Pancreas (tissue), 10 donors: ENCODE measurements at regions not wholly inside any gene's neighbourhood (a gene's known extent, or its start where the extent isn't known, plus 50 kb on each side); places are given as distances from the start of the nearest gene placed in this dataset.

ENCODE experiments used
- ATAC-seq, 4 donors: fragments of 200-7000 bp; cut with Tn5 transposase; one replicate each; pipeline versions ENCODE4 v1.8.0 to v1.9.1; 2020; ENCODE audit warnings: mild to moderate bottlenecking in 4 of 4, moderate library complexity in 4 of 4
- DNase-seq, 6 donors: peaks; one replicate each; pipeline ENCODE4 v3.0.0-alpha.2; 2020
- FAIRE-seq: peaks from 2 replicates; lab custom pipeline; 2012; peaks lifted over from hg19 to GRCh38; lab: Jason Lieb, UNC
- H3K27ac ChIP-seq, 4 donors: fragments of 200-600 bp; sonication (generic); 1 replicate in 3 of 4; 2 replicates in 1 of 4; pipeline versions ENCODE4 v1.5.0 to v1.8.0; 2020
- H3K27me3 ChIP-seq, 4 donors: fragments of 200-600 bp; one replicate each; pipeline ENCODE4 v1.8.0; 2021
- H3K36me3 ChIP-seq, 3 donors: fragments of 200-600 bp; sonication (generic) in 1 of 3; one replicate each; pipeline versions ENCODE4 v1.5.0 to v1.8.0; 2020 to 2021
- H3K4me1 ChIP-seq, 3 donors: fragments of 200-600 bp; one replicate each; pipeline ENCODE4 v1.8.0; 2021
- H3K4me3 ChIP-seq, 4 donors: fragments of 200-600 bp; sonication (generic) in 2 of 4; one replicate each; pipeline versions ENCODE4 v1.5.0 to v1.8.0; 2020 to 2021
- H3K9me3 ChIP-seq, 4 donors: fragments of 200-600 bp; one replicate each; pipeline ENCODE4 v1.8.0; 2021
- CTCF ChIP-seq, 4 donors: fragments of 200-600 bp; sonication (generic) in 3 of 4; IDR thresholded peaks; one replicate each; pipeline versions ENCODE4 v1.5.0 to v1.8.0; 2021; ENCODE audit warnings: antibody characterized with exemption in 4 of 4
- WGBS, 2 donors: extraction: QIAGEN DNeasy Blood & Tissue Kit; methylation state at CpG; one replicate each; pipeline ENCODE4 v1.1.7; 2013; 5-methylcytosine and 5-hydroxymethylcytosine counted together
- intact Hi-C, 3 donors: fragments of 100-400 bp; cut with DNase I; formaldehyde crosslinking; loops; one replicate each; pipeline versions ENCODE4 v1.11.1 to v1.14.2; 2022
- donor health status: healthy with polysubstance abuse.
- donor health status: DM: no; HTN: no; CAD: no; lungs with moderate emphysema.
- donor health status: DM: no; HTN: no; CAD: no.
- donor health status: control.
- donor health status: control.
- donor health status: Bipolar disorder and iron deficiency.
- donor health status: DM: yes; HTN: yes; CAD: no.
- donor health status: DM: no; HTN: no; CAD: no.
- donor health status: DM: no; HTN: no; CAD: no.
- donor health status: DM: yes; HTN: yes; CAD: no.

- FAIRE-seq (no peak), ATAC-seq (no peak), DNase-seq (no peak)
- Histone ChIP-seq H3K4me3 (no peak overlapping the region), H3K27ac (no peak overlapping the region), H3K36me3 (no peaks in the 10 kb centered on the region), H3K9me3 (no peaks in the 10 kb centered on the region), H3K4me1 (no peaks in the 10 kb centered on the region), H3K27me3 (no peaks in the 10 kb centered on the region)
- intact Hi-C loops, result no loop called here
- TF ChIP-seq CTCF (IDR thresholded peaks at IDR 0.05), result no peak
- 61 to 66% methylated on average over 6 of the region's 6 CpGs for WGBS, 2 donors
Observed at GRCh38 chr17:33684735-33685134, 391.6 kb upstream of the ASIC2 start.

- Histone ChIP-seq H3K36me3 (no peaks in the 10 kb centered on the region), H3K4me1 (no peaks in the 10 kb centered on the region), H3K27me3 (no peaks in the 10 kb centered on the region), H3K9me3 (no peaks in the 10 kb centered on the region), H3K4me3 (no peak overlapping the region), H3K27ac (no peak overlapping the region)
- 71 to 77% methylated on average over 4 of the region's 4 CpGs for WGBS, 2 donors
- no peak for TF ChIP-seq CTCF (IDR thresholded peaks at IDR 0.05)
- no peak for ATAC-seq
- DNase-seq, result no peak
- intact Hi-C loops, result no loop called here
- FAIRE-seq, result no peak
Observed at GRCh38 chr17:33686171-33686570, 393.1 kb upstream of the ASIC2 start.

GRCh38 chr17:33687831-33688230 is 394.7 kb upstream of the ASIC2 start:
- DNase-seq (no peak), ATAC-seq (no peak), FAIRE-seq (no peak)
- H3K9me3 ChIP-seq, result no peaks in the 10 kb centered on the region
- no peak overlapping the region for H3K4me3 ChIP-seq
- no peaks in the 10 kb centered on the region for H3K27me3 ChIP-seq
- no peaks in the 10 kb centered on the region for H3K4me1 ChIP-seq
- H3K27ac ChIP-seq, result no peak overlapping the region
- no peaks in the 10 kb centered on the region for H3K36me3 ChIP-seq
- no peak for TF ChIP-seq CTCF (IDR thresholded peaks at IDR 0.05)
- 54 to 59% methylated on average over 3 of the region's 3 CpGs for WGBS, 2 donors
- intact Hi-C loops, result no loop called here

GRCh38 chr17:33688771-33689170 is 395.7 kb upstream of the ASIC2 start:
- Histone ChIP-seq H3K9me3 (no peaks in the 10 kb centered on the region), H3K4me1 (no peaks in the 10 kb centered on the region), H3K4me3 (no peak overlapping the region), H3K27ac (no peak overlapping the region), H3K27me3 (no peaks in the 10 kb centered on the region), H3K36me3 (no peaks in the 10 kb centered on the region)
- DNase-seq (no peak), FAIRE-seq (no peak), ATAC-seq (no peak)
- no peak for TF ChIP-seq CTCF (IDR thresholded peaks at IDR 0.05)
- WGBS, 2 donors, result 81 to 83% methylated on average over 4 of the region's 4 CpGs
- intact Hi-C loops, result no loop called here

GRCh38 chr17:33689725-33690124 is 396.6 kb upstream of the ASIC2 start:
- no peaks in the 10 kb centered on the region for H3K27me3 ChIP-seq
- H3K36me3 ChIP-seq, result no peaks in the 10 kb centered on the region
- no peak for DNase-seq
- H3K4me1 ChIP-seq, result no peaks in the 10 kb centered on the region
- intact Hi-C loops, result no loop called here
- no peak overlapping the region for H3K27ac ChIP-seq
- no peak for FAIRE-seq
- TF ChIP-seq CTCF (IDR thresholded peaks at IDR 0.05), result no peak
- WGBS, 2 donors, result 59 to 63% methylated on average over 2 of the region's 2 CpGs
- ATAC-seq, result no peak
- no peak overlapping the region for H3K4me3 ChIP-seq
- no peaks in the 10 kb centered on the region for H3K9me3 ChIP-seq
